ENCODE measurements at regions not wholly inside any gene's neighbourhood (a gene's known extent, or its start where the extent isn't known, plus 50 kb on each side); places are given as distances from the start of the nearest gene placed in this dataset.
A peak's percentile ranks its signal among the peaks of the same experiment; 100 is the strongest.
"Not testable (repeated sequence)": the region's sequence is repeated elsewhere in the genome, so short reads cannot be mapped to it uniquely, and the experiment has no call there.

DNA sequence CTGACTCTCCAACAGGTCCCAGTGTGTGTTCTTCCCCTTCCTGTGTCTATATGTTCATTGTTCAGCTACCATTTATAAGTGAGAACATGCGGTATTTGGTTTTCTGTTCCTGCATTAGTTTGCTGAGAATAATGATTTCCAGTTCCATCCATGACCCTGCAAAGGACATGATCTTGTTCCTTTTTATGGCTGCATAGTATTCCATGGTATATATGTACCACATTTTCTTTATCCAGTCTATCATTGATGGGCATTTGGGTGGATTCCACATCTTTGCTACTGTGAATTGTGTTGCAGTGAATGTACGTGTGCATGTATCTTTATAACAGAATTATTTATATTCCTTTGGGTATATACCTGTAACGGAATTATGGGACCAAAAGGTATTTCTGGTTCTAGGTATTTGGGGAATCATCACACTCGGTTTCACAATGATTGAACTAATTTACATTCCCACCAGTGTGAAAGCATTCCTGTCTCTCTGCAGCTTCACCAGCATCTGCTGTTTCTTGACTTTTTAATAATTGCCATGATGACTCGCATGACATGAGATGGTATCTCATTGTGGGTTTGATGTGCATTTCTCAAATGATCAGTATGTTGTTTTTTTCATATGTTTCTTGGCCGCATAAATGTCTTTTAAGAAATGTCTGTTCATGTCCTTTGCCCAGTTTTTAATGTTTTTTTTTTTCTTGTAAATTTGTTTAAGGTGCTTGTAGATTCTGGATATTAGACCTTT lies 60.2 kb downstream of the LSMEM1 start:
- no peak for DNase-seq

DNA sequence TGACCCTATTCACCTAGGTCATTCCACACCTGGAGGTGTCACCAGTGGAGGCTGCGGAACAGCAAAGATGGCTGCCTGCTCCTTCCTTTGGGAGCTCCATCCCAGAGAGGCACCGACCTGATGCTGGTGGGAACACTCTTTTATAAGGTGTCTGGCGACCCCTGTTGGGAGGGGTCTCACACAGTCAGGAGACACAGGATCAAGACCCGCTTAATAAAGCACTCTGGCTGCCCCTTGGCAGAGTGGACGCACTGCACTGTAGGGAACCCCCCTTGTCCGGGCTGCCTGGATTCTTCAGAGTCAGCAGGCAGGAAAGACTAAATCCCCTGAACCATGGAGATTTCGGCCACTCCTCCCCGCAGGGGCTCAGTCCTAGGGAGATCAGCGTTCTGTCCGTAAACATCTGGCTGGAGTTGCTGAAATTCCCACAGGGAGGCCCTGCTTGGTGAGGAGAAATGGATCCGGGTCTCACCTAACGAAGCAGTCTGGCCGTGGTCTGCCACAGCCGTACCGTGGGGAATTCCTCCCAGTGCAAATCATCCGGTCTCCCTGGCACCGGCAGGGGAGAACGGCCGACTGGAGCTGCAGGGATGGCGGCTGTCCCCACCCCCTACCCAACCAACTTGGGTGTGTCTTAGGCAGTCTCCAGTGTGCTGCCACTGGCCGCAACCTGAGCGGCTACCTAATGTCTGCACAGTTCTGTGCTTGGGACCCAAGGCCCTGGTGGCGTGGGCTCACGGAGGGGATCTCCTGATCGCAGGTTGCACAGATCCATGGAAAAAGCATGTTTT lies 66.1 kb downstream of the LSMEM1 start:
- DNase-seq = no peak

DNA sequence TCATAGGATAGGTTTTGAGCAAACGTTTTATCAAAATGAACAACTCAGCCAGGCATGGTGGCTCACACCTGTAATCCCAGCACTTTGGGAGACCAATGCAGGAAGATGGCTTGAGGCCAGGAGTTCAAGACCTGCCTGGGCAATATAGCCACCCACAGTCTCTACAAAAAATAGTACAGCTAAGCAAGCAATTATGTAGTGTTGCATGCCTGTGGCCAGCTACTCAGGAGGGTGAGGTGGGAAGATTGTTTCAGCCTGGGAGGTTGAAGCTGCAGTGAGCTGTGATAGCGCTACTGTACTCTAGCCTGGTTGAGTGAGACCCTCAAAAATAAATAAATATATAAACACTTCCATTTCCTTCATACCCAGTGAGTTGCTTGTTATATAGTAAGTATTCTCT lies 67.1 kb downstream of the LSMEM1 start:
- DNase-seq = no peak

DNA sequence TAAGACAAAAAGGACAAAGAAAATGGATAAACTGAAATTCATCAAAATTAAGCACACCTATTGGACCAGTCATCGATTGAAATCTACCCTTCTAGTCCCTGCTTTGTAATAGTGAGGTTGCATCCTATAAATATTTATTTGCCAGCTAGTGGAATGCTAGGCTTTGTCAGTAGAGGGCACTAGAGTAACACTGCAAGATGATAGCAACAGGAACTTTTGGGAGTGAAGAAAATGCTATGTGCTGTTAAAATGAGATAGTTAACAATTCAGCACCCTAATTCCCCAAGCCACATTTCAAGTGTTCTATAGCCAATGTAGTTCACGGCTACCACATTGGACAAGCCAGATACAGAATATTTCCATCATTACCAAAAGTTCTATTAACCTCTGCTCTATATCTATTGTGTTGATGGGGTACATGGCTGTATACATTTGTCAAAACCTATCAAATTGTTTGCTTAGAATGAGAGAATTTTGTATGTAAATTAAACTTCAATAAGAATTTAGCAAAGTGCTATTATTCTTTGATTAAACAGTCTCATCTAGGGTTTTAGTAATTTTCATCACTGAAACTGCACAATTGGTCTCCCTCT lies 69.8 kb downstream of the LSMEM1 start:
- peak; percentile 70 for DNase-seq

DNA sequence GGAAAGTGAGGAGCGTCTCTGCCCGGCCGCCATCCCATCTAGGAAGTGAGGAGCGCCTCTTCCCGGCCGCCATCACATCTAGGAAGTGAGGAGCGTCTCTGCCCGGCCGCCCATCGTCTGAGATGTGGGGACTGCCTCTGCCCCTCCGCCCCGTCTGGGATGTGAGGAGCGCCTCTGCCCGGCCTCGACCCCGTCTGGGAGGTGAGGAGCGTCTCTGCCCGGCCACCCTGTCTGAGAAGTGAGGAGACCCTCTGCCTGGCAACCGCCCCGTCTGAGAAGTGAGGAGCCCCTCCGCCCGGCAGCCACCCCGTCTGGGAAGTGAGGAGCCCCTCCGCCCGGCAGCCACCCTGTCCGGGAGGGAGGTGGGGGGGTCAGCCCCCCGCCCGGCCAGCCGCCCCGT lies 70.7 kb downstream of the LSMEM1 start:
- not testable (repeated sequence) for DNase-seq

DNA sequence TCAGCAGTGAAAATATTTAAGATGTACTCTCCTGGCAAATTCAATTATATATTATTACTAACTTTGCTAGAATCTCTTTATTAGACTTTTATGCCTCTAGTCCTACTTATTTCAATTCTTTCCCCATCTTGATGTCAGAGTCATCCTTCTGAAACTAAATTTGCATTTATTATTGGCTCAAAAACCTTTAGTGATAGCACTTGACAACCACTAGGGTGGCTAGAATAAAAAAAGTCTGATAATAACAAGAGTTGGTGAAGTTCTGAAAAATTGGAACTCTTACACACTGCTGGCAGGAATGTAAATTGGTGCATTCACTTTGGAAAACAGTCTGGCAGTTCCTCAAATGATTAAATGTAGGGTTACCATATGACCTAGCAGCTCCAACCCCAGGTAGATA lies 73.8 kb downstream of the LSMEM1 start:
- DNase-seq = no peak

DNA sequence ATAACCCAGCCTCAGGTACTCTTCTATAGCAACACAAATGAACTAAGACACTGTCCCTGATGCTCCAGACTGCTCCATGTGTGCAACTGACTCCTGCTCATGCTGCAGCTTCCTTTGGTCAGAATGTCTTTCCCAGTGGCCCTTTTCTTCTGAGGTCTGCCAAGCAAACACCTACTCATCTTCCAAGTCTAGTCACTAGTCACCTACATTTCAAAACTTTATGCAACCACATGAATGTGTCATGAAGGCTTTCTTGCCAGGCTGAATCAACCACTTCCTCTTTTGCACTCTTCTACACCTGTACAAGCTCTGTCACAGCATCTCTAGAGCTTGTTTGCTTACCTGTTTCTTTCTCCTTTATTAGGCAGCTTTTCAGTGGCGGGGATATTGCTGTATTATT lies 75.8 kb downstream of the LSMEM1 start:
- DNase-seq = peak; percentile 50

DNA sequence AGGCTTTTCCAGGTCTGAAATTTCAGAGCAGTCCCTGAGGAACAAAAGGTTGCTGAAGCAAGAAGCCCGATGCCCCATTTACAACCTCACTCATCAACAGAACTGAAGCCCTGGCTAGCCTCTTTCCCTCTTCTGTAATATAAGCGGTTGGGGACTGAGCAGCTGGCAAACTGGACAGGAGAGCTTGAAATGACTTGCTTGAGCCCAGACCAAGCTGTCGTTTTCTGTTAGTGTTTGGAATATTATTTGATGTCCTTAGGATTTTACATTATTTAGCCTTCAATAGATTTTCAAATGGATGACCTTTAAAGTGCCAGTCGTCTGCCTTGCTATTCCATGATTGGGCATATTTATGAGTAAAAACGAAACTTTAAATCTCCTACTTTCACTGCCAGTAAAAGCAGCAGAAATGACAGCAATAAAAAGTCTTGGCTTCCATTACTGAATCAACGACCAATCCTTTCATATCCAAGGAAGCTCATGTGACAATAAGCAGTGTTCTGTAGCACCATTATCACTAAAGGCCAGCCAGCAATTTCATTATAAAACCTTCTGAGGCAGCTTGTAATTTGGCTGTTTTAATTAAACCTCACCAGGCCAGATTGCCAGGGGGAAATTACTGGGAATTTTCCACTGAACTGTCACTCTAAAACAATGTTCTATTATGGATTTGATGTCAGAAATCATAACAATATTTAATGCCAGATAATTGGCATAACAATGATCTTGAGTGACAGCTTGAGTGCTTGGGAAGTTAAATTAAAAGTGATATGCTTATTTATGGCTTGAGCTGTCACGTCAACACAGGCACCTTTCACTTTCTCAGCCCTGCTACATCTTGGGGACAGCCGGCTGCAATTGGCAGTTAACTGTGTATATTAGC lies 85.9 kb downstream of the LSMEM1 start:
- no peak for DNase-seq

DNA sequence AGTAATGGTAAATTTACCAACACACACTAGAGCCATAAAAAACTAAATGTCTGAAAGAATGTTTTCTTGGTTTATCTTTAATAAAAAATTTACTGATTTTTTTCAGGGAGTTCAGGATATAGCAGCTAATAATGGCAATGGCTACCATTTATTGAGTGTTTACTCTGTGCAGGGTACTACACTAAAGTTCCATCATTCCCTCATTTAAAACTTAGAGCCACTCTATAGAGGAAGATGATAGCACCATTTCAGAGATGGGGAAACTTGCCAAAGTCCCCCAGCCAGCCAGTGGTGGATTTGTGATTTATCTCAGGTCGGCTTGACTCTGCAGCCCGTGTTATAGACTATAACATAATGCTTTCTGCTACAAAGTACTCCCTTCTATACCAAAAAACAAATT lies 86.6 kb downstream of the LSMEM1 start:
- DNase-seq = no peak

DNA sequence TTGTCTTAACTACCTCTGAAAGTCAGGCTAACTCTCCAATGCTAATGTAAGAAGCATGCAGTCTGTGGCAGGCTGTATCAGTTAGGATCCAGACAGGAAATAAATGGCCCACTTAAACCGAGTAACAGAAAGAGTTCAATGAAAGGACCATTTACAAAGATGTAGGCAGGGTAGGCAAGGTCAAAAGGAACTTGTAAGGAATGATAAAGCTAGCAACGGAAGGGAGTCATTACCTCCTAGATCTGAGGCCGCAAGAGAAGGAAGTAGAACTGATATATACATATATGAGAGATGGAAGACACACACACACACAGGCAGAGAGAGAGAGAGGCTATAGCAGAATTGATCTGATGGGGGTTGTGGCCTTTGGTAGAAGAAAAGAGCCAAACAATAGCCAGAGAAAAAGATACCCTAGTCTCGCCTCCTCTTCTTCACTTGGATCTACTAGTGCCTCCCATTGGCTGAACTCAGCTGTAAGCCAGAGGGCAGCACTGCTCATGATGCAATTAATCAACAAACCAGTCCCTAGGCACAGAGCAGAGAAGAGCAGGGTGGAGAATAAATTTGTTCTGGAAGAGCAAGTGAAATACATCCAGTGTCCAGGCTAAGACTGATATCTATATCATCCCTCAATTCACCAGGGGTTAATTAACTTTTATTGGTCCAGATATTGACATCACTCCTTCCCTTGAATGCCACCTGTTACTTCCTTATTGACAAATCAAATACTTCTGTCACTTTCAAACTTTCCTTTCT lies 91.2 kb downstream of the LSMEM1 start:
- DNase-seq = no peak

DNA sequence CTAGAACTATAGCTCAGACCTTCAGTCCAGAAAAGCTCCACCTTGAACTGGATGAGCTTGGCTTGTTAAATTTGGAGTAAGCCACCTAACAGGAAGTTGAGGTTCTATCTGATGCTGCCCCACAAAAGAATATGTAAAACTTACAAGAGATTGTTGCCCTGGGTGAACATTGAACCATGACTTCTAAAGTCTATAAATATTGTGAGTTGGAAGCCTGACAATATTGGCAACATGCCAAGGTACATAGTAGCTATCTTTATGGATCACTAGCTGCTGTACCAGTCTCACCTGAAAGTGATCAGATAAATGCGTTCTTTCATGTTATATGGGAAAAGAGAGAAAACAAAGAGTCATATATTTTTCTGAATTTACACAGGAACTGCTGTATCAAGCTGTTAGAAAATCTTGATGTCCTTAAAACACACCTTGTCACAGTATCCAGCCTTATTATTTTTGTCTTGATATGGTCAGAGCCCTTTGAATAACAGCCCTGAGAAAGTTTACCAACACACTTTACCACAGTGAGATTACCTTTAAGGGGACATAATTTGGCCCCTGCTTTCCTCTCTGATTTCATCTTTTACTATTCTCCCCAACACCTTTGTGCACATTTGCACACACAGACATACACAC lies 92.0 kb downstream of the LSMEM1 start:
- no peak for DNase-seq

DNA sequence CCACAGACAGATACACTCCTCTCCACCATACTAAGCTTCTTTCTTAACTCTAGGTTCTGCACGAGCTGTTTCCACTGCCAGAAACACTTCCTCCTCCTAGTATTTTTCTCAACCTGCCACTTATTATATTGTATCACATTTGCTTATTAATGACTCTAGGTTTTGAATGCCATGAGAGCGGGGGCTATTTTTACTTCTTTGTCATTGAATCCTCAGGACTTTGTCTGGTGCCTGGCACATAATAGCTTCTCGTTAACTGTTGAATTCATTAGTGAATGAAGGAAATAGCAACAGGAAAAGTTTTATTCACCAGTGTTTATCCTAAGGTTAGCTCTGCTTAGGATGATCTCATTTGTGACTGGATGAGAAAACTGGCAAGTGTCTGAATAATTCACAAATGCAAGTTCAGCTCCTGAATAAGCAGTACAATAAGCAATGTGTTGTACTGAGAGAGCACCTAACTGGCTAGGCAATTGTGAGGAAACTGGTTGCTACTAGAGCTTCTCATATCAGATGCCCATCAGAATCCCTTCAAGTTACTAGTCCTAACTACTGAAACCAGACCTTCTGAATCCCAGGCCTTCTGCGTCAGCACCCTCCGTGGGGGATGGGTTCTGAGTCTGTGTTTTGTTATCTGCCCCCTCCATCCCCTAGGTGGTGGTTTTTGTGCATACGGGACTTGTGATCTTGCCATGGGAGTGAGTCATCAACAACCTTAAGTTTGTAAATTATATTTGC lies 92.7 kb downstream of the LSMEM1 start:
- no peak for DNase-seq

DNA sequence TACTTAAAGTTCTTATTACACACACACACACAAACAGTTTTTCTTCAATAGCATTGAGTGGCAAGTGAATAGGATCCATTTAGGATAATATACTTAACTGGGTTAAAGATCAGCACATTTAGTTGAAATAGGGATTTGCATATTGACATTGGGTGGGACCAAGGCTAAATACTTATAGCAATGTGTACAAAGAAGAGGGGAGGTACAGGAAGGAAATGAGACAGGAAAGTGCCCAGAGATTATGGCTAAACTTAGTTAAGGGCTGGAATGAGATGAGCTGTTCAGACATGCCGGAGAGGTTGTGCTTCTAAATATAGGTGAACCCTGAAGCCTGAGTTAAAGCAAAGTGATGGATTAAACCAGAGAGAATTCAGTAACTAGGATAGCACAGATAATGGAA lies 95.1 kb downstream of the LSMEM1 start:
- DNase-seq = no peak

DNA sequence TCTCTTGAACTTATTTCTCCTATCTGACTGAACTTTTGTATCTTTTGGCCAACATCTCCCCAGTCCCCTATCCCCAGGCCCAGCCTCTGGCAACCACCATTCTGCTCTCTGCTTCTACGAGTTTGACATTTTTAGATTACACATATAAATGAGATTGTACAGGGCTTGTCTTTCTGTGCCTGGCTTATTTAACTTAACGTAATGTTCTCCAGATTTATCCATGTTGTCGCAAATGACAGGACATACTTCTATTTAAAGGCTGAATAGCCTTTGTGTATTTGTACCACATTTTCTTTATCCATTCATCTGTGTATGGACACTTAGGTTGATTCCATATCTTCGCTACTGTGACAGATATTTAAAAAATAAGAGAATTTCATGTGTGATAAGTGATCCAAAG lies 98.6 kb downstream of the LSMEM1 start:
- no peak for DNase-seq

DNA sequence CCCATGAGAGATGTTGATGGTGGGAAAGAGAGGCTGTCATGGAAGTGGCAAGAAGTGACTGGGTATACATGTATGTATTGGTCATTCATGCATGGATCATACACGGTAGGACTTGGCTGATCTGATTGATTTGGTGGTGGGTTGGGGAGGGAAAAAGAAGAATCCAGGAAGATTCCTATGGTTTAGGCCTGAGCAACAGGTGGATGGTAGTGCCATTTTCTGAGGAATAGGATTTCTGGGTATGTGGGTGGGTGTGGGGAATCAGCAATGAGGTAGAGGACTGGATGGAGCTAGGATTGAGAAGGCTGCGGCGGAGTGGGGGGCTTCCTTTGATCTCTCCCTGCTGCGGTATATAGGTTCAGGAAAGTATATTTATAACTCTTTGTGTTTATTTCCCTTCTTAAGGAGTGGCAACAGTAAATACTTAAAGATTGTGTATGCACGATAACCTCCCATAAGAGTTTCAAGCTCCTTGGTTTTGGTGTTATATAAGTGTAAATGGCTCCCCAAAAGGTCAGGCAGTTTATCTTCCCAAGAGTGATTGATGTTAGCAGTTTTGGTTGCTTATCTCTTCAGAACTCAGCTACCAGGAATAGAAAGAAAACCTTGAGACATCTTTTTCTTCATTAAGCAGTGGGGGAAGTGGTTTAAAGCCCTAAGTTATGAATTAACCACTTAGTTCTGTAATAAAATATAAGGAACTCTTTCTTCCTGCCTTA lies 100.1 kb downstream of the LSMEM1 start:
- DNase-seq = no peak

DNA sequence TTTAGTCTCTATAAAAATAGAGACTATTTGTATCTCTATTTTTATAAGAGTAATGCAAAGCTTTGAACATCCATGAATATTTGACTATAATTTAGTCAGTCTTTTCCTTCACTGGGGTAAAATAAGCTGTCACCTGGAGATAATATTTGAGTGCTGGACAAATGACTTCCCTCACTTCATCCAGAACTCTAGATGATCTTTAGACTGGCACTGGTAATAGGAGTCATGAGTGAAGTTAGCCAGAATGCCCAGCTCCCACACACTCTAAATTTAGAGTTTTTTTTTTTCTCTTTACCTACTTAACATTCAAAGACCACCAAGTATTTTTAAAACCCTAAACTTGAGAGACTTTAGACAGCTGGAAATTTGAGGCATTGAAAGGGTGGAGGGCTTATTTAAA lies 100.7 kb downstream of the LSMEM1 start:
- DNase-seq = no peak

DNA sequence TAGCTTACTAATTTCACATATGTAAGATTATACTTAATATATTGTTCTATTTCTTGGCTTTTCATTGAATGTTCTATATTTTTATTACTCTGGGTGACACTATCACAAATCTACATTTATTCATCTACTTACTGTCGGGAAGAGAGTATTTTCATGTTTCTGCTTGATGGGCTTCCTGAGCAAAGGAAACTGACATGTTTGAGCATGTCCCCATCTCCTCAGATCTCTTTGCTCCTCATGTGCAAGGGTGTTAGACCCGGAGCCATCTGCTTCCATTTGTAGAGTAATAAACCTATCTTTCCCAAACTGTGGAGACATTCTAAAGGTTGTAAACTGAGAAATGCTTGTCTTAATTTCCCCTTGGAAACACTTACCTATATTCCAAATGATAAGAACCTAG lies 103.5 kb downstream of the LSMEM1 start:
- no peak for DNase-seq

DNA sequence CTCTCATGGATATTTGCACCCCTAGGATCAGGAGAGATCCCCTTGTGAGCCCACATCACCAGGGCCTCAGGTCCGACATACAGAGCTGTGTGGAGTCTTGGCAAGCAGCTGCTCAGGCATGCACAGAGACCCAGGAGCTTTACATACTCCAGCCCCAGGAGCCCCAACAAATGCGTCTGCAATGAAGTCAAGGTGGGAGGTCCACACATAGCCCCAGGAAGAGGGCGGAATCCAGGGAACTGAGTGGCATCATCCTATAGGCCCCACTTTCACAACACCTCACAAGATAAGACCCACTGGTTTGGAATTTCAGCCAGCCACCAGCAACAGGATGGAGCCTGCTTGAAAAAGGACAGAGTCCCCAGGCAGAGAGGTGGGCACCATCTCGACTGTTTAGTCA lies 106.7 kb downstream of the LSMEM1 start:
- no peak for DNase-seq

DNA sequence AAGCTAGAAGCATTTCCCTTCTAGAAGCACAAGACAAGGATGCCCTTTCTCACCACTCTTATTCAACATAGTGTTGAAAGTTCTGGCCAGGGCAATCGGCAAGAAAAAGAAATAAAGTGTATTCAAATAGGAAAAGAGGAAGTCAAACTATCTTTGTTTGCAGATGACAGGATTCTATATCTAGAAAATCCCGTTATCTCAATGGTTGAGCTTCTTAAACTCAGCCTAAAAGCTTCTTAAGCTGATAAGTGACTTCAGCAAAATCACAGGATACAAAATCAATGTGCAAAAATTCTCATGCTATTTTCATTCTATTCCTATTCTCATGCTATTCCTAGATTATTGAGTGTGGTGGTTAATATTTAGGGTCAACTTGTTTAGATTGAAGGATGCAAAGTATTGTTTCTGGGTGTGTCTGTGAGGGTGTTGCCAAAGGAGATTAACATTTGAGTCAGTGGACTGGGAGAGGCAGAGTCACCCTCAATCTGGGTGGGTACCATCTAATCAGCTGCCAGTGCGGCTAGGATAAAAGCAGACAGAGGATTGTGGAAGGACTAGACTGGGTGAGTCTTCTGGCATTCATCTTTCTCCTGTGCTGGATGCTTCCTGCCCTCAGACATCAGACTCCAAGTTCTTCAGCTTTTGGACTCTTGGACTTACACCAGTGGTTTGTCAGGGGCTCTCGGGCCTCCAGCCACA lies 111.9 kb downstream of the LSMEM1 start:
- not testable (repeated sequence) for DNase-seq

DNA sequence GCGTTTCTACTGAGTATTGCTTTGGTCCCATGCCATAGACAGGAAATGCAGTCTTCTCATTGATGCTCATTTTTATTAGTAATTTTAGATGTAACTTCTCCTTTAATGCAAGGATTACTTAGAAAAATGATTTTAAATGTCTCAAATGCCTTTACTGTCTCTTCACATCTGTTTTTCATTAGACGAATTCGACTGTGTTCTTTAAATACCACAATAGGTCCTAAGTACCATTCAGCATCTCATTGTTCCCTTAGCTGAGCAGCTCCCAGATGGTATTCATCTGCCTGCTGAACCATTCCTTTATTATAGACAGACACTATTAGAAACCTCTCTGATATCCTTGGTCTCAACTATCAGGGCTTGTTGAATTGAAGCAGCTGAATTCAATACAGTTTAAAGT lies 113.6 kb downstream of the LSMEM1 start:
- DNase-seq = no peak
